Stimulated activated CD8-positive, alpha-beta memory T cell treated with anti-CD3 and anti-CD28 coated beads, Interleukin-4, amount 100 ng/mL, for 4 hours (primary cell): ENCODE measurements at regions not wholly inside any gene's neighbourhood (a gene's known extent, or its start where the extent isn't known, plus 50 kb on each side); places are given as distances from the start of the nearest gene placed in this dataset.
"Not testable (repeated sequence)": the region's sequence is repeated elsewhere in the genome, so short reads cannot be mapped to it uniquely, and the experiment has no call there.

Experiments
- DNase-seq, 2 donors: peaks; one replicate each; pipeline ENCODE4 v3.0.0-alpha.2; 2020; ENCODE audit warnings: low read depth in 2 of 2, low spot score in 1 of 2

DNA sequence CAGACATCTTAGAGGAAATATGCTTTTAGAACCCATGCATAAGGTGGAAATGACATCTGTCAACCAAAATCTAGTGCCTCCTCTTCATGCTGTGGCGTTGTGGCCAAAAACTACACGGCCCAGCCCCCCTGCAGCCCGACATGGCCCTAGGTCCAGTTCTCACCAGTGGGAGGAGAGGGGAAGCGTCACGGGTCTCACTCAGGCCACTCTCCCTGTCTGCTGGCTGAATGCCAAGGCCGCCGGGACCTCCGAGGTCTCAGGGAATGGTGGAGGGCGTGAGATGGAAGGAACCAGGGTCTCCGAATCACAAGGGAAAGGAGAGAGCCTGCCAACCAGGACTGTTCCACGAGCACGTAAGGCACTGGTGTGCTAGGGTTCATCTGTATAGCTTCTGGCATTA, 361.0 kb downstream of the ANAPC1 start:
- DNase-seq, result no peak

DNA sequence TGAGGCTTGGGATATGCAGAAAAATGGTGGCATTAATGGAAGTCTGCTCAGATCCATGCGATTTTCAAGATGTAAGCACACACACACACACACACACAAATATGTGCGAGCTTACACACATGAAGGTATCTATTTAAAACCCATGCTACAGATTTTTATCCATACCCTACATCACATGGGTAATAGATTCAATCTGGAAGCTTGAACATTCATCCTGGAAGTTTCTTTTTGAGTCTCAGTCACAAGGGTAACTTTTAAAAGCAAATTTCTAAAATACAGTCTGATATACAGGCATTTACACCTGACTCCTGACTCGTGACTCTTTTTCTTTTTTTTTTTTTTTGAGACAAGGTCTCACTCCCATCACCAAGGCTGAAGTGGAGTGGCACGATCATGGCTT, 359.0 kb downstream of the ANAPC1 start:
- not testable (repeated sequence) for DNase-seq

DNA sequence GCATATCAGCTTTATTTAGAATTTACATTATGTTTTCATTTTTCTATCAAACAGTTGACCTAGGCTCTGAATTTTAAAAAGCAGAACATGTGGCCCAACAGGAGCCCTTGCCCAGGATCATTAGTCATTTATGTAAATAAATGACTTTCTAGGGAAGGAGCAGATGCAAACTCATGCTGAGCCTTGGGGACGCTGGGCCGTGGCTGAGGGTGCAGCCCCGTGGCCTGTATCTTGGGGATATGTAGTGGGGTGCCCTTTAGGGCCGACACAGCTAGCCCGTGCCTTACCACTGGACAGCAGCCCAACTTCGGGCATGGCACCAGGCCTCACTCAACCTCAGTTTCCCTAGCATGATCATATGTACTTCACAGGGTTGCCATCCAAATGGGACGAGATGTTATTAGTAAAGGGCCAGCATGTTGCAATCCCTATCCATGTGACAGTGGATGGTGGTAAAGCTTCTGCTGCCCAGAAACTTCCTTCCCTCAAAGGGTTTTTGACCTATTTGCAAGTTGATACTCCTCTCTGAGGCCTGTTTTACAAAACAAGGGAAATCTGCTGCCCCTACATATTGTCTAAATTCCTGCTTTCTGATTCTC, 357.9 kb downstream of the ANAPC1 start:
- not testable (repeated sequence) for DNase-seq

DNA sequence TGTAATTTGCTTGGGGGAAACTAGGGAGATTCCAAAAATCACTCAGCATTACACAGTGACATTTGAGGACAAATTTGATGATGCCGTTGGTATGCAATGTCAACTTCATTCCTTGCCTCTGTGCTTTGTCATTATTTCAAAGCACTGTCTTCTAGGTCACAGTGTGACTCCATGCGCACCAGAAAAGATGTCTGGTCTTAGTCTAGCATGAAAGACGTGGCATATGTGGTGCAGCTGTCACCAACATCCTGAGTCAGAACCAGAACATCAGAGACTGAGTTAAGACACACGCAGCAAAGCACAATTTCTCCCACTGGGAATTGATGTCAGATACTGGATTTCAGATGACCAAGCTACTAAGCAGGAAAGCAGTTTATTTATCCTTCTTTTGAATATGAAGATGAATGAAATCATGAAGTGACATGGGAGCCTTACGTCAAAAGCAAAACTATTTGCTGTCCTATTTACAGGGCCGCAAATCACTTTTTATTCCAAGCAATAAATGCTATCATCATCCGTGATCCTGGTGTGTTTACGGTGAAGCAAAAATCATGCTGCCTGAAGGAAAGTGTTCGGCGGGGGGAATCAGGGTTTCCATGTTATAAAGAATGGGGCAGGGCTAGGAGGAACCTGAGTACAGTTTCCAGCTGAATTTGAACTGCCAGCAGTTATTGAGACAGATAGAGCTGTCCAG, 356.1 kb downstream of the ANAPC1 start:
- not testable (repeated sequence) for DNase-seq

DNA sequence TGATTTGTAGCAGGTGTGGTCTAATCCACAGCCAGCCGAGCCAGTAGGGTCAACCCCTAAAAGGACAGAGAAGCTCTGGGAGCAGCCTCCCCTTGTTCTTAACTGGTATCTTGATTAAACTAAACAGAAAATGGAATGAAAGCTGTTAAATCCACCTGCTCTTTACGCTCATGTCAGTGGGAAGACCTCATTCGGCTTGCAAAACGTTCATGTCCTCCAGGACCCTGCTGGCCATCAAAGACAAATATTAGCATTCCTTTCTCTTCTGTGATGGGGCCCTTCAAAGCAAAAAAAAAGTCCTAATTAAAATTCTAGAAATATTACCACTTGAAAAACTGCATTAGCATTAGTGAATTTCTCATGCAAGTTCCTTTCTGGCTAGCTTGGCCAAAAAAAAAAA, 355.0 kb downstream of the ANAPC1 start:
- DNase-seq, result not testable (repeated sequence)

DNA sequence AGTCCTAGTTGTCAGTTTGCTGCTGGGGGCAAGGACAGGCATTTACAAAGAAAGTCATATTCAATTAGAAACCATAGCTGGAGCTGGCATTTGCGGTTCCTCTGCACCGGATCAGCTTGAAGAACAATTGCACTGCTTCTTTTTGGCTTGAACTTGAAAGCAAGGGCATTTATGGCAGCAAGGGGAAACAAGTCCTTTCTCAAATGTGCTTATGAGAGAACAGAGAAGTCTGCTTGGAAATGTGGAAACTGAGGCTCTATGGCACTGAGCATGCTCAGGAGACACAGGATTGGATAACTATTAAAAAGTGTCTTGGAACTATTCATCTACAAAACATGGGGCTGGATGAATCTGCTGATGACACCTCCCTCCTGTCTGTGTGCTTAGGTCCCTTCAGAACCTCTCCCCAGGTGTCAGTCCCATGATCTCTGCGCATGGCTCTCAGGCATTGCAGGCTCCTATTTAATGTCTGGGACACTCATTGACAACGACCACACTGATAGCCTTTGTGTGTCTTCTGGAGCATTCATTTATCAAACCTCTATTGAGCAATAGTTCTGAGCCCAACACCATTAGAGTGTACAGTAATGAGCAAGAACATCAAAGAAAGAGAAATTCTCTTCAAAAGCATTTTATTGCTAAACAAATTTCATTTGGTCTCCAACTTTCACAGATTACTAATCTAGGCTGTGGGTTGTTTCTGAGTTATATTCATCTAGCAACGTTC, 353.6 kb downstream of the ANAPC1 start:
- DNase-seq, result not testable (repeated sequence)

DNA sequence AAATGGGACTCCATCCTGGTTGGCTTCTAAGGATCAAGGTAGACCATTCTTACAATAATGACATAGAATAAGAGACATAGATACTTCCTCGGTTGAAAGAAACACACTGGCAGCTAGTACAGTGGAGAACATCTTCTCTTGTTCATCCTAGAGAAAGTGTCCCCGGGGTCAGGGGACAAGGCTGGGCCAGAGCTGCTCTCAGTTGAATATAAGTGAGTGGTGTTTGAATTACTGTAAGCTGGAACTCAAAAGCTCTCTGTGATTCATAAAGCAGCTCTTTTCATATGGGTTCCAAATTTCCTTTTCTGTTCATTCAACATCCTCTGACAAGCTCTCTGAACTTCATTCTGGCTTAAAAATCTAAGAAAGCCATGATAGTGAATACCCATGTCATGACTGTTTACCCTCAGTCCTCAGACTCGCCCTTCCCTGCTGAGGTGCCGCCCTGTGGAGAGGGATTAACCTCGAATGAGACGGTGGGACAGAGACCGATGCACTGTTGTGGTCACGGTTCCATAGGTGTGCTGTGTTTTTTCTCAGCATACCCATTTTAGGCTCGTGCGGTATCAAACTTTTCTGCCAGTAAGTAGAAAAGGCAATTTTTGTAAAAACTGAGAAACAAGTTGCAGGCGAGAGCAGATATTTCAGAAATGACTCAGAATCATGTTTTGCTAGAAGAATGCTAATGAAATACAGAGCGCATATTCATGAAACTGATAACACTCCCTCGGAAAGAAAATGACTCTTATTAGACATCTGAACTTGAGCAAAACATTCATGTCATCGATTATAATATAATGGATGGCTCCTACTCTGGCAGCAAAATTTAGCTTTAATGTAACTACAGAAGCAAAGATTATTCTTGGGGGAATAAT, 351.1 kb downstream of the ANAPC1 start:
- DNase-seq, result not testable (repeated sequence)

DNA sequence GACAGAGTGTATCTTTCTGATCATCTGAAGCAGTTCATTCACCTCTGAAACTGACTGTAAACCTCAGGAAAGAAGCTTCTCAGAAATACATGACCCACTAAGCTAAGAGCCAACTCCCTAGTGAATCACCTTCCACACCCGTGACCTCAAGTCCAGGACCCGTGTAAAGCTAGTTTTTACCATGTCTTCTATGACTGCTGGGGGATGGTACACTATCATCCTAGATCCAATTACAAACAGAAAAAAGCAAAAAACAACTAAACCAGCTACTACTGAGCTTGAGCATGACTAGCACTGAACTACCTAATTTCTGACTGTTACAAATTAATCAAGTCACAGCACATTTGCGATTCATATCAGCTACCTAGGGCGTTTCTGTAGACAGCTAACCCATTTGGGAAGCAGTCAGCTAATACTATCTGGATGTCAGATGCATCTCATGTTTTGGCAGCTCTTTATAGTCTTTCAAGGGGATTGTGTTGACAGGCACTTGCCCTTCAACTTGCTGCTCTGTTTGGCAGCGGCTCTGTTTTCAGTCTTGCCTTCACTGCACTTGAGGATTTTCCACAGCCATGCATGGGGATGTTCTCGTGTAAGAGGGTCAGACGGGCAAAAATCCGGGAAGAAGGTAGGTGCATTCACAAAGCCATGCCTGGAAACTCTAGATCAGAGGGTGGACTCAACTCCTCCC, 350.3 kb downstream of the ANAPC1 start:
- not testable (repeated sequence) for DNase-seq

DNA sequence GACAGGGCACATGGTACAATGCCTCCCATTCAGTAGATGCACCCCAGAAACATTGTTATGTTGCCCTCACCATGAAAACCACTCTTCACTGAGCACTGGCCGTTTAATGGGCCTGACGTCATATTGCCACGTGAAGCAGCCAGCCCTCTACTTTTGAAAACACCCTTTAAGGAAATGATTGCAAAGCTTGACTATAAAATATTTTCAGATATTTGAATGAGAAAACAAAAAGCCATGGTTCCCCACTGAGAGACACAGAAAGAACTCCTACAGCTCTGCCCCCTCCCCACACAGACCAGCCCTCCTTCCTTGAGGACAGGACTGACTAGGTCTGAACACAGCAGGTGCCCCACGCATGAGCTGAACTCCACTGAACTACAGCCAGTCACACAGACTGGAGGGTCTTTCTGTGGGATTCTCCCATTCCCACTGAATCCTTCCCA, 349.1 kb downstream of the ANAPC1 start:
- DNase-seq, result no peak

DNA sequence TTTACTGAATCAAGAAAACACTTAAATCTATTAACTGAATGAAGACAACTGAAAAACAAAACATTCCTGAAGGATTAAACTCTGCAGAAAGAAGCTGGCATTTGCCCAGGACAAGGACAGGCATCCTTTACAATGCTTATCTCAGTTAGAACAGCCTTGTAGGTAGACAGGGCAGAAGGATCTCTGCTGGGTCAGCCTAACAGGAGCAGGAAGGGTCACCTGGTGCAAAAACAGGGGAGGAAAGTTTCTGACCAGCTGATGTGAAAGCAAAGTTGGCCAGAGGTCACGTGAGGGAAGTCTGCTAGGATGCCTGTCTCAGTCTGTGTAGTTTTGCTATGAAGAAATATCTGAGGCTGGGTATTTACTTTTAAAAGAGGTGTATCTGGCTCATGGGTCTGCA, 348.6 kb downstream of the ANAPC1 start:
- DNase-seq, result no peak

DNA sequence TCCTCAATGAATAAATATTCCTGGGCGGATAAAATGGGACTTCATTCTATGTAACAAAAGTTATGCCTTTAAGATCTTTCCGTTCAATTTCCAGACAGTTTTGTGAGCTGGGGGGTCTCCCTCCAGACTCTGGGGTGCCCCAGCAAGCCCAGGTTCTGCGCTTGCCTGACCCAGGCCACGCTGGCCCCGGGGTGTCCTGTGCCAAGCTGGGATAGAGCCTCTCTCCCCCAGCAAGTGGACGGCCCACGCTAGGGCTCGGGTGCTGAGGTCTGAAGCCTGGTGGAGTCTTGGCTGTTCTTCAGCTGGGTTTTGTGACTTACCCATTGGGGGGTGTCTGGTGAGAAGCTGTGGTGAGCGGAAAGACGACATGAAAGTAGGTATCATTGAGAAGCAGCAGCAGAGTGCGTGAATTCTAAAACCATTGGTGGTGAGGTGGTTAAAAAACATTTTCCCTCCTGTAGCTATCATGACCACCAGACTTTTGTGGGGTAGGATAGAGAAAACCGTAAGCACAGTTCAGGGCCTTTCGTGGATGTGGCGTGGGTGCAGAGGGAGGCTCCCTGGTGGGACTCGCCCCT, 346.8 kb downstream of the ANAPC1 start:
- DNase-seq, result no peak

DNA sequence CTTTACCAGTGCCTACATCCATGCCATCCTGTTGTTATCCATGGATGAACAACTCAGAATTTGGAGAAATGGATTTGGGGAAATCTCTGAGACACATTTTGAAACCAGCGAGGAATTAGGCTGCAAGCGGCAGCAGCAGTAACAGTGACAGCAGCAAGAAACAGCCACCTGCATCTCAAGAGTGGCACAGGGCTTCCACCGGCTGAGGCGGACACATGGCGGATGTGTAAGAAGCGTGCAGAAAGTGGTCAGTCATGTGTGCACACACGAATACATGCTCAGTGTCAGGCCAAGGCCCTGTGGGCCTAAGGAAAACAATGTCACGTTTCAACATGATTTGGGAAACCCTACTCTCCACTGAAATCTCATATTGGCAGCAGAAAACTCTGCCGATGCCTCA, 344.0 kb downstream of the ANAPC1 start:
- not testable (repeated sequence) for DNase-seq

DNA sequence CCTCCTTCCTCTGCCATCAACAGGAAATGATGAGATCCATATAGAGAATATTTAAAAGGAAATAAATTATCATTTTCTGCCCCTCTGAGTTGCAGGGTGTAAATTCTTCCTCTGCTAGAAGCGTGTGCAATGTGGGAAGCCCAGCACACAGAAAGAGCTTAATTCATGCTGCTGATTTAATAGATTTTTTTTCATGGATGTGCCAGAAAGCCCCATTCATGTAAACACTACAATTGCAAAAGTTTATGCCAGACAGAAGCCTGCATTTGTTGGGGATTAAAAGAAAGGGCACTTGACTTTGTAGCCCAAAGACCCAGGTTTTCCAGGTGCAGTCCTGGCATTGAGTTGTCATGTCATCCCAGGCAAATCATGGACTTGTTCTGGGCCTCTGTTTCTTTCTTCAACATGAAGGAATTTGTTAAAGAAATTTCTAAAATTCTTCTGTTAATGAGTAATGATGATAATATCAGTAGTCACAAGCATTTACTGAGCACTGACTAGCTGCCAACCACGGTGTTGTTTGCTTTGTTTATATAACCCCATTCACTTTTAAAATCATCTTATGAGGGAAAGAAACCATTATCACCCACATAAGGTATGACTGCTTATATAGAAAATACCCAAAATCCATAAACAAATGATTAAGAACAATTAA, 341.7 kb downstream of the ANAPC1 start:
- not testable (repeated sequence) for DNase-seq

DNA sequence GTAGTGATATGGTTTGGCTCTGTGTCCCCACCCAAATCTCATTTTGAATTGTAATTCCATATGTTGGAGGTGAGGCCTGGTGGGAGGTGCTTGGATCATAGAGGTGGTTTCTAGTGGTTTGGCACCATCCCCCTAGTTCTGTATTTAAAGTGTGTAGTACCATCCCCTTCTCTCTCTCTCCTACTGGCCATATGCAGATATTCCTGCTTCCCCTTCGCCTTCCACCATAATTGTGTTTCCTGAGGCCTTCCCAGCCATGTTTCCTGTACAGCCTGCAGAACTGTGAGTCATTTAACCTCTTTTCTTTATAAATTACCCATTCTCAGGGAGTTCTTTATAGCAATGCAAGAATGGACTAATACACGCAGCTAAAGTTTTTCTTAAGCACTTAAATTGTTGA, 340.0 kb downstream of the ANAPC1 start:
- DNase-seq, result not testable (repeated sequence)

DNA sequence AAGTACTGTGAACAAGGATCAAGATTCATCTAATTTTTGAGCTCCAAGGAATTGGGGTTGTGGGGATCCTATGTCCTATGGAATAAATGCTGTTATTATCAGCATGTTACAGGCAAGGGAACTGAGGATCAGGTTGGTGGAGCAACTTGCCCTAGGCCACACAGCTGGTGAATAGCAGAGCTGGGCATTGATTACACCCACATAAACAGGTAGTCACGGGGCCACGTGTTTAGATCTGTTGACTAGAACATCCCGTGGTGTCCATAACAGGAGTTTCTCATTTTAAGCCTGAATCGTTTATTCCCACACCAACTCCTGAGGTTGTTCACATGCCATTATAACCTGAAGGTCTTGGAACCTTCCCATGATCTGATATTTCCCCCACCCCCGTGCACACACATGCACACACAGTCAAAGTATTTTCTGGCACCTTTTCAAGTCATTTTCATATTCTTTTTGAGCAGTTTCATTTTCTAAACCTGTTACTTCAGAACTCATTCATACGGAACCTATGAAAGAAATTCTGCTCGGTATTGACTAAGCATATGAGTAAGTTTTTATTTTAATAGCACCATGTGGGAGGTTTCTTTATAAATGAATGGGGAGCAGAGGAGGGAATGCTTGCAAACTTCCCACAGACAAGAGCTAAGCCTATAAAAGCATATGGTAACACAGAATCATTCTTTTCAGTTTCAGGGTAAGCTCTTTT, 338.1 kb downstream of the ANAPC1 start:
- DNase-seq, result not testable (repeated sequence)

DNA sequence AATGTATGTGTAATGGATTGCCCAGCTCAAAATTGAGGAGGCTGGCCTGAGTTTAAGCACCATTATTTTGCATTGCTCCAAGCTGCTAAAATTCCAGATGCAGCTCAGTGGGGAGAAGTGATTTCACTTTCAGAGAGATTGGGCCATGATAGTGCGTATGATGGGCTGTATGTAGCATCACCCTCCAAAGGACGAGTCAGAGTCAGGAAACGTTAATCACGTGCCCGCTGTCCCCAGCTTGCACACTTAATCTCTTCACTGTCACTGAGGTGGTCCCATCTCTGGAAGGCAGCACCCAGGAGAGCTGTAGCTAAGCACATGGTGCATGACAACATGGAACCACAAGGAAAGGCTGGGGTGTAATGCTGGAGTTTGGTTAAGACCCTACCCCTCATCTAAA, 337.4 kb downstream of the ANAPC1 start:
- DNase-seq, result not testable (repeated sequence)

DNA sequence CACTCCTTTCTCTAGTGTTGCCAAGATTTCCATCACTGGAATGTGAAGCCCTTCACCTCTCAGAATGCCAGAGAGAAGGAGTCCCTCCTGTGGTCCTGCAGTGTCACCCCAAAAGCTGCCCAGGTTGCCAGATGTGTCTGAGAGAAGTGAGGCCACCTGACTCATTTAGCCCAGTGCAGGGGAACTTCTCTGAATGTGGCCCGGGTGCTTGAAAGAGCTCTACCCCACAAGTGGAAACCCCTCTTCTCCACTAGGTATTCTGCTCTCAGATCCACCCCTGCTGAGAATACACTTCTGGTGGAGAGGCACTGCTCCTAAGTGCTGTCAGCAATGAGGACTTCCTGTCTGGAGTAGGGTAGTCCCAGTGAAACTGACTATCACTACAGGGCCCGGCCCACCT, 334.8 kb downstream of the ANAPC1 start:
- not testable (repeated sequence) for DNase-seq

DNA sequence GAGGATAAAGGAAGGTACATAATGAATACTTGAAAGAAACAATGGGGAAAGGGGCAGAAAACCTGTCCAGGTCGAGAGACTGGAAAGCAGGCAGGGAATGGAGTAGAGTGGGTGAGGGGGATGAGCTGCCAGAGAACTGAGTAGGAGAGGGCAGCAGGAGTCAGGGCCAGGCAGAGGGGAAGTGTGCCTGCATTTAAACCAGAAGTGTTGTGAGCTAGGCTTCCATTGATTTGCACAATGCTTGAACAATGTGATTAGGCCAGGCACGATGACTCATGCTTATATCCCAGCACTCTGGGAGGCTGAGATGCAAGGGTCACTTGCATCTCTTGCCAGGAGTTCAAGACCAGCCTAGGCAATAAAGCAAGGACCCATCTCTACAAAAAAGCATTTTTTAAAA, 332.6 kb downstream of the ANAPC1 start:
- not testable (repeated sequence) for DNase-seq

DNA sequence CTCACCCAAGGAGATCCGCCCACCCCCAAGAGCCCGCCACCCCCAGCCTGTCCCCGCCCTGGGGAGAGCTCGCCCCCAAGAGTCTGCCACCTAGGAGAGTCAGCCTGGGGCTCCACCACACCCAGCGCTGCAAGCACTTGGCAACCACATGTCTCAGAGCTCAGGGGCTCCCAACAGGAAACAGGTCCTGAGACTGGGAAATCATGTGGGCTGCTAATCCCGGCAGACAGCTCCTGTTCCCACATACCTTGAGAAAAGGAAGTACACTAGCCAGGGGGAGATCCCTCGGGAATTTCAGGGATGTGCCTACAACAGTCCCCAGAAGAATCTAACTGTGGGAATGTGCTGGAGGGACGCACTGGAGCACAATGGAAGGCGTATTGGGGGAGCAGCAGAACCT, 331.4 kb downstream of the ANAPC1 start:
- not testable (repeated sequence) for DNase-seq
